ENCODE measurements at regions not wholly inside any gene's neighbourhood (a gene's known extent, or its start where the extent isn't known, plus 50 kb on each side); places are given as distances from the start of the nearest gene placed in this dataset.
"Not testable (repeated sequence)": the region's sequence is repeated elsewhere in the genome, so short reads cannot be mapped to it uniquely, and the experiment has no call there.

DNA sequence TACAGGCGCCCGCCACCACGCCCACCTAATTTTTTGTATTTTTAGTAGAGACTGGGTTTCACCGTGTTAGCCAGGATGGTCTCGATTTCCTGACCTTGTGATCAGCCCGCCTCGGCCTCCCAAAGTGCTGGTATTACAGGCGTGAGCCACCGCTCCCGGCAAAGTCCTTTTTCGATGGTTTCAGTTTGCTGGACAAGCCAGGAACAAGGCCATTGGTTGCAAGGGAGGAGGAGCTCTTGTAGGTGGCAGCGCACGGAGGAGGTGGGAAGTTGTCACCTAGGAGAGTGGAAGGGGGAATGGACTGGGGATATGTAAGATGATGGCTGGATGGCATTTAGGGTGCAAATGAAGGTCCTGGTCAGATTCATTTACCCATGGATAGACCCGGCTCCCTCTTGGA lies 218.5 kb upstream of the ATP6AP2 start:
- not testable (repeated sequence) for DNase-seq

GRCh38 chrX:40360557-40360956 lies 220.2 kb upstream of the ATP6AP2 start:
- no peak for DNase-seq

DNA sequence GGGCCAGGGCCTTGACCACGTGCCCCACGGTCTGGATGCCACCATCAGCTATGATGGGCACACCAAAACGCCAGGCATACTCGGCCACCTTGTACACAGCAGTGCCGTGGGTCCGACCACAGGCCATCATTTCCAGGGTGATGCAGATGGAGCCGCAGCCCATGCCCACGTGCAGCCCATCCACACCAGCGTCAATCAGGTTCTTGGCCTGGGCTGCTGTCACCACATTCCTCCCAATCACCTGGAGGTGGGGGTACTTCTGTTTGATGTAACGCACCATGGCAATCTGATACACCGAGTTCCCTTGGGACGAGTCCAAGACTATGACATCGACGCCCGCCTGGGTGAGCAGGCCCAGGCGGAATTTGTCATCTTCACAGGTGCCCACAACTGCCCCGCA lies 221.2 kb upstream of the ATP6AP2 start:
- DNase-seq: no peak

DNA sequence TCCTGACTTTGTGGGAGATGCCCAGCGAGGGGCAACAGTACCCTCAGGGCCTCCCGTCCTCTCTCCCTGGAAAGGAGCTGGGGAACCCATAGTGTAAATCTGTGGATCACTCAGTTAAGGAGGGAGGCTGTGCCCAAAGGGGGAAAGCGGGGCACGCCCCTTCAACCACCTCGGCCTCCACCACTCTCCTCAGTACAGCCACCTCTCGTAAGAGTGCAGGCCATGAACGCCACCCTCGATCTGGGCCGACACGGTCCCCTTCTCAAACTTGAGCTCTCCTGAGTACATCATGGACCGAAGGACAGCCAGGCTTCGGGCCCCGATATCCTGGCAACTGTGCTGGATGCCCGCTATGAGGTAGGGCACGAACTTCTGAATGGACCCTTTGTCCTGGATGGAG lies 221.8 kb upstream of the ATP6AP2 start:
- DNase-seq: no peak

DNA sequence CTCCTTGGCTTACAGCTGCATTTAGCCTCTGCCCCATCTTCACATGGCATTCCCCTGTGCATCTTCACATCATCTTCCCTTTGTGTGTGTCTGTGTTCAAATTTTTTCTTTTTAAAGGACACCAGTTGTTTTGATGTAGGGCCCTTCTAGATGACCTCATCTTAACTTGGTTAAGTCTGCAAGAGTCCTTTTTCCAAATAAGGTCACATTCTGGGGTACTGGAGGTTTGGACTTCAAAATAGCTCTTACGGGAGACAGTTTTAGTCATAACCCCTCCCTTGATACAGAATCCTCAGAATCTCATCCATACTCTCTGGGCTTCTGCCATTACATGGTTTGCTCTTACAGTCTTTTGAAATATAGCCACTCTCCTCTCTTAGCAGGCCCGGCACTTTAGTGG lies 231.5 kb upstream of the ATP6AP2 start:
- DNase-seq: no peak

- DNase-seq: no peak
These were observed 234.4 kb upstream of the ATP6AP2 start for GRCh38 chrX:40346379-40346778.

DNA sequence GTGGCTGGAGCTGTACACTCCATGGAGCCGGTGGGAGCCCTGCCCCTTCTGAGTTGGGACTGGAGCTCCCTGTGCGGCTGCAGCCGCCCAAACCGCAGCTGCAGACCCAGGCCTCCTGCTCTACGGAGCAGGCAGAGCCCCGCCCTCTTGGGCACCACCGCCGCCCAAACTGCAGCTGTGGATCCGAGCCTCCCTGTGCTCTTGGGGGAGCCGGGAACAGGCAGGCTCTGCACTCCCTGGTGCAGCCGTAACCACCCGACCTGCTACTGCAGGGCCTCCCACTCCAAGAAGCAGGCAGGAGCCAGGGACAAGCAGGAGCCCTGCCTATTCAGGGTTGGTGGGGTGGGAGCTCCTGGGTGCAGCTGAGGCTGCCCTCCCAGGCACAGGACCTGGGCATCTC lies 237.5 kb upstream of the ATP6AP2 start:
- DNase-seq: no peak

- DNase-seq: no peak
These were observed 240.7 kb upstream of the ATP6AP2 start for GRCh38 chrX:40340116-40340515.

DNA sequence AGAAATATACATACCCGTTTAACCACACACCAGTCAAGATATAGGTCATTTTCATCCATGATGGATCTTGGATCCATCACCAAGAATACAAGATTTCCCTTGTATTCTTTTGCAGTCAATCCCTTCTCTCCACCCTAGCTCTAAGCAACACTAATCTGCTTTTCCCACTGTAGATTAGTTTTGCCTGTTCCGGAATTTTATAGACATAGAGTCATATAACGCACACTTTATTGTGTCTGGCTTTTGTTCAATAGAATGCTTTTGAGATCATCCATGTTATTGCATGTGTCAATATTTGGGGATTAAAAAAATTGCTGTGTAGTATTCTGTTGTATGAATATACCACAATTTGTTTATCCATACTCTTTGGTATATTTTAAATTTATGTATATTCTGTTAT lies 235.6 kb upstream of the BCOR start:
- no peak for DNase-seq

DNA sequence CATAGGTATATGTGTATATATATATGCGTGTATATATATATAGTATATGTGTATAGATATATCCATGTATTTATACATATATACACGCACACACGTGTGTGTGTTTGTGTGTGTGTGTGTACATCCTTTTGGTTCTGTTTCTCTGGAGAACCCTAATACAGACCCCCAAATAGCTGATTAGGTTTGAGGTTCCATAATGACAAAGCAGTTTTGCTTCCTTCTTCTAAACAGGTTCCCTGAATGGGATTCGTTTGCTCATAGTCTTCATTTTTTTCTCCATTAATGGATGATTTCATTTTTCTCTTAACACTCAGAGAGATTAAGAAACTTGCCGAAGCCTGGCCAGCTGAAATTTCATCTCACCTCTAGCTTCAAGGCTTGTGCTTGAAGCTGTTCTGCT lies 234.0 kb upstream of the BCOR start:
- DNase-seq: no peak

DNA sequence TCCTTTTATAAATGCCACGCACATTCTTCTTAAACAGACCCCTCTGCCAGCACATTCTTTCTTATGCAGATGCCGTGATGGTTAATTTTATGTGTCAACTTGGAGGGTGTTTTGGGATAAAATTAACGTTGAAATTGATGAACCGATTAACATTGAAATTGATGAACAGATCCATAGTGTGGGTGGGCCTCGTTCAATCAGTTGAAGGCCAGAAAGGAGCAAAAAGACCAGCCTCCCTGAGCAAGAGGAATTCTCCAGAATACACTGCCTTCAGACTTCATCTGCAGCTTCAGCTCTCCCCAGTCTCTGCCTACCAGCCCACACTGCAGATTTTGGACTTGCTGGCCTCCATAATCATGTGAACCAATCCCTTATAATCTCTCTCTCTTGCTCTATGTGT lies 233.6 kb upstream of the BCOR start:
- no peak for DNase-seq

DNA sequence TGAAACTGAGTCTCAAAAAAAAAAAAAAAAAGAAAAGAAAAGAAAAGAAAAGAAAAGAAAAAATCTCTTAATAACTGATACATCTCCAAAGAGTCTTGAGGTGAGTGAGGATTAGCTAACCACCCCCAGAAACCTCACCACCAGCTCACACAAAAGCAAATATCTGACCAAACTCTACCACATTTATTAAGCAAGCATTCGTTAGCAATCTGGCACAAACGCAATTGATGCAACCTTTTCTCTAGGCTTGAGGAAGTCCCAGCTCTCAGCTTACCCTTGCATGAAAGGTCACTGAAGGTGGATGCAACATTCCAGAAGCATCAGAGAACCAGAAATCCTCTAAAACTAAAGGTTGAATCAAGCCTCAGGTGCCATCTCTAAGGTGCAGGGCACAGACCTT lies 231.9 kb upstream of the BCOR start:
- no peak for DNase-seq

DNA sequence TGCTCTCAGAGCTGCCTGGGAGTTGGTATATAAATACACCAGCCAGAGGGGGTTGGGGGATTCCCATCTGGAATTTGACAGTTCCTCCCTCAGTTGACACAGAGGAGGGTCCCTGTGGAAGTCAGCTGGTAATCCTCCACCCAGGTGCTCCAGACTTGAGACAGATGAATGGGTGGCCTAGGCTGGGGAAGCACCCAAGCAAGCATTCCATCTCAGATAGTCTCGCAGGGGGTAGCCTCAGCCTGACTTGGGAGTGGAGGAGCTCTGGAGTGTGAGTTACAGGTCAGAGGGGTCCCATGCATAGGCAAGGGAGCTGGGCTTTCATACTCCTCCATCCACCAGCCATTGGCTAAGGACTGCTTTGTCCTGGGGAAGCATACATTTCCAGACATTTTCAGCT lies 229.3 kb upstream of the BCOR start:
- no peak for DNase-seq

- no peak for DNase-seq
These were observed 228.6 kb upstream of the BCOR start for GRCh38 chrX:40326186-40326965.

GRCh38 chrX:40325161-40325560 lies 227.4 kb upstream of the BCOR start:
- no peak for DNase-seq

GRCh38 chrX:40323977-40324376 lies 226.2 kb upstream of the BCOR start:
- no peak for DNase-seq

GRCh38 chrX:40320819-40321218 lies 223.1 kb upstream of the BCOR start:
- no peak for DNase-seq

DNA sequence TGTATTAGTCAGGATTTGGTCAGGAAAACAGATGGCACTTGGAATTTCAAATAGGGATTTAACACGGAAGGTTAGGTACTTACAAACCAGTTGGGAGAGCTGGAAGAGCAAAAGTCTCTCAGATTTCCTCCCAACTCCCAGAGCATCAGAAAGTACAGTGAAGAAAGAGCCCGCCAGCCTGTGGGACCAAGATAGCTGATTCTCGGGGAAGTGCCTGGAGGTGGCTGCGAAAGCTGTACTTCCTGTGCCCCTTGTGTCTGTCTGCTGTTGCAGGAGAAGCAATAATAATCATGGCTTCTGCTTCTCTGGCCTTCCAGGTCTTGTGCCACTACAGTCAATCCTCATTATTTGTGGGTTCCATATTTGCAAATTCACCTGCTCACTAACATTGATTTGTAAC lies 221.0 kb upstream of the BCOR start:
- no peak for DNase-seq

DNA sequence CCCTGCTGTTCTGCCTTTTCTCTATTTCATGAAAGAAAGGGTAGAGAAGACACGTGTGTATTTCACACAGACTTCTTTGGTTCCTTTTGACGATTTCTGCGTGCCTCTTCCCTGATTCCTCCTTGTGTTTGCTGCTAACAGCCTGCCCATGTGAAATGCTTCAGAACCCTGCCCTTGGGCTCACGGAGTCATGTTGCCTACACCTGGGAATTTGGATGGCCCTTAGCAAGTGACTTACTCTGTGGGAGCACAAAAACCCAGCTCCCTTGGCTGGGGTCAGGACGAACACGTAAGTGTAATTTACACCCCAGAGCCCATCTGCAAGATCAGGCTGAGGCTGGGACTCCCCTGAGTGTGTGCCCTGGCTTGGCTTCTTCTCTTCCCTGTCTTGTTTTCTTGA lies 220.3 kb upstream of the BCOR start:
- no peak for DNase-seq

DNA sequence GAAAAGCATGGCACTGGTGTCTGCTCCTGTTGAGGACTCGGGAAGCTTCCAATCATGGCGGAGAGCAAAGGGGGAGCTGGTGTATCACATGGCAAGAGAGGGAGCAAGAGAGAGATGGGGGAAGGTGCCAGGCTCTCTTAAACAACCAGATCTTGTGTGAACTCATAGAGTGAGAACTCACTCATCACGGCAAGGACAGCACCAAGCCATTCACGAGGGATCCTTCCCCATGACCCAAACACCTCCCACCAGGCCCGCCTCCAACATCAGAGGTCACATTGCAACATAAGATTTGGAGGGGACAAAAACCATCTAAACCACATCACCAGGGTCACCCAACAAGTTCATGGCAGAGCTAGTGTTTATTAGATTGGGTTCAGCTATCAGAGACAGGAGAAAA lies 218.7 kb upstream of the BCOR start:
- no peak for DNase-seq

- no peak for DNase-seq
These were observed 216.3 kb upstream of the BCOR start for GRCh38 chrX:40314070-40314469.

GRCh38 chrX:40313269-40313668 lies 215.5 kb upstream of the BCOR start:
- DNase-seq: no peak

DNA sequence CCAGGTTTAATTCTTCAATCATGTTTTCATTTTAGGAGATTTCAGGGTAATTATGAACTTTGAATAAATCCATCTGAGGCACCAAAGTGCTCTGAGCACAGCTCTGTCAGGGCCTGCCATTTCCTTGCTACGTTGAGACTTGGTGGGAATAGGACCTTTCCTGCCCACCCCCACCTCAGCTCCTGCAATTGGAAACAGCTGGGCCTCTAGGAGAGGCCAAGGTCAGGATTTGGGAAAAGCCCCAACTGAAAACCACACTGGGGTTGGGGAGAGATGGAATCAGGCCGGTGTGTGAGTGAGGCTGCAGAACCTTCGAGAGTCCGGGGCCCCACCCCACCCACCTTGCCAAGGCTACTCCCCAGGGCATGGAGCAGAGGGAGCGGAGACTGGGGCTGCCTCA lies 212.7 kb upstream of the BCOR start:
- no peak for DNase-seq

GRCh38 chrX:40310016-40310415 lies 212.3 kb upstream of the BCOR start:
- no peak for DNase-seq

GRCh38 chrX:40307871-40308270 lies 210.1 kb upstream of the BCOR start:
- no peak for DNase-seq

DNA sequence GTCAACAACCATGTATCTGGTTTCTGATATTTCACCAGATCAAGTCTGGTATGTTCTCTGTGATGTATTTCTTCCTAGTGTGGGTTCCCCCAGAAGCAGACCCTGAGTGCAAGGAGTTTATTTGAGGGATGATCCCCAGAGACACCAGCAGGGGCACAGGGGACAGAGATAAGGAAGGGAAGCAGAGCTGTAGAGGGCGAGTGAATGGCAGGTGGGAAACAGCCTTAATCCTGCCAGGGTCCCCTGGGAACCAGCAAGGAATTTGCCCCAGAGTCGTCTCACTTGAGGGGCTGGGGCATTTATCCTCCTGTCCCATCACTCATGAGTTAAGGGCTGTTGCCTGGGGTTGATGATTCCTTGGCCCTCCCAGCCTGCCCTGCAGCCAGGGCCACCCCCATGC lies 206.4 kb upstream of the BCOR start:
- DNase-seq: no peak

All from activated T-cell treated with anti-CD3 and anti-CD28 coated beads, Interleukin-2, amount 50 U/mL, for 1 hour (primary cell).